ENCODE measurements at regions not wholly inside any gene's neighbourhood (a gene's known extent, or its start where the extent isn't known, plus 50 kb on each side); places are given as distances from the start of the nearest gene placed in this dataset.

DNA sequence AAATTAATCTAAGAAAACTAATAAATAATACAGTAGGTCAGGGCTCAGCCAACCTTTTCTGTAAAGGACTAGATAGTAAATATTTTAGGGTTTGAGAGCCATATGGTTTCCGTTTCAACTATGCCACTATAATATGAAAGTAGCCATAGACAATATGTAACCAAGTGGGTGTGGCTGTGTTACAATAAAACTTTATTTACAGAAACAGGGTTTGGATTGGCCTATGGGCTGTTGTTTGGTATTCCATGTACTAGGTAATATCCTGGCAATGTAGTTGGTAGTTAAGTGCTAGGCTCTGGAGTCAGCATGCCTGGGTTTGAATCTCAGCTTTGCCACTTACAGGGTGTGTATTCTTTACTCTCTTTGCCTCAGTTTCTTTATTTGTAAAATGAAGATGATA is 156.5 kb upstream of the RPH3A start:
- TF ChIP-seq ZC3H10 (CRISPR knock-in tag; IDR thresholded peaks at IDR 0.05) (no peak), ZNF8 (CRISPR knock-in tag; IDR thresholded peaks at IDR 0.05) (no peak), CSDC2 (CRISPR knock-in tag; IDR thresholded peaks at IDR 0.05) (no peak), ZFP30 (CRISPR knock-in tag; IDR thresholded peaks at IDR 0.05) (no peak), BACH2 (CRISPR knock-in tag; IDR thresholded peaks at IDR 0.05; ENCODE audit: borderline replicate concordance) (no peak), PPARA (CRISPR knock-in tag; IDR thresholded peaks at IDR 0.05; ENCODE audit: borderline replicate concordance) (no peak), RARB (CRISPR knock-in tag; IDR thresholded peaks at IDR 0.05) (no peak), SNAI2 (CRISPR knock-in tag; IDR thresholded peaks at IDR 0.05) (no peak), OSR1 (CRISPR knock-in tag; IDR thresholded peaks at IDR 0.05) (no peak), CREB5 (CRISPR knock-in tag; IDR thresholded peaks at IDR 0.05; ENCODE audit: low read depth) (no peak)
- TF ChIP-seq, protein P1, sequence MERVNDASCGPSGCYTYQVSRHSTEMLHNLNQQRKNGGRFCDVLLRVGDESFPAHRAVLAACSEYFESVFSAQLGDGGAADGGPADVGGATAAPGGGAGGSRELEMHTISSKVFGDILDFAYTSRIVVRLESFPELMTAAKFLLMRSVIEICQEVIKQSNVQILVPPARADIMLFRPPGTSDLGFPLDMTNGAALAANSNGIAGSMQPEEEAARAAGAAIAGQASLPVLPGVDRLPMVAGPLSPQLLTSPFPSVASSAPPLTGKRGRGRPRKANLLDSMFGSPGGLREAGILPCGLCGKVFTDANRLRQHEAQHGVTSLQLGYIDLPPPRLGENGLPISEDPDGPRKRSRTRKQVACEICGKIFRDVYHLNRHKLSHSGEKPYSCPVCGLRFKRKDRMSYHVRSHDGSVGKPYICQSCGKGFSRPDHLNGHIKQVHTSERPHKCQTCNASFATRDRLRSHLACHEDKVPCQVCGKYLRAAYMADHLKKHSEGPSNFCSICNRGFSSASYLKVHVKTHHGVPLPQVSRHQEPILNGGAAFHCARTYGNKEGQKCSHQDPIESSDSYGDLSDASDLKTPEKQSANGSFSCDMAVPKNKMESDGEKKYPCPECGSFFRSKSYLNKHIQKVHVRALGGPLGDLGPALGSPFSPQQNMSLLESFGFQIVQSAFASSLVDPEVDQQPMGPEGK (CRISPR knock-in tag; IDR thresholded peaks at IDR 0.05; ENCODE audit: borderline replicate concordance) = no peak

Data from SK-N-SH treated with all-trans-retinoic acid at 6 μM for 48 hours (cell line).